Mucosa of rectum (tissue), 2 donors: ENCODE measurements at regions not wholly inside any gene's neighbourhood (a gene's known extent, or its start where the extent isn't known, plus 50 kb on each side); places are given as distances from the start of the nearest gene placed in this dataset.
"Not testable (repeated sequence)": the region's sequence is repeated elsewhere in the genome, so short reads cannot be mapped to it uniquely, and the experiment has no call there.

Source experiments
- H3K27ac ChIP-seq, 2 donors: one replicate each; pipeline ENCODE4 v1.7.0; 2013; ENCODE audit warnings: inconsistent platforms in 2 of 2, low read depth in 2 of 2, low read length in 2 of 2
- H3K27me3 ChIP-seq, 2 donors: one replicate each; pipeline ENCODE4 v1.7.0; 2013; ENCODE audit warnings: low read length in 2 of 2; ENCODE audit not compliant: control insufficient read depth in 2 of 2, insufficient read depth in 2 of 2
- H3K36me3 ChIP-seq, 2 donors: one replicate each; pipeline ENCODE4 v1.7.0; 2013; ENCODE audit warnings: low read length in 2 of 2; ENCODE audit not compliant: control insufficient read depth in 2 of 2, insufficient read depth in 2 of 2
- H3K4me1 ChIP-seq, 2 donors: one replicate each; pipeline ENCODE4 v1.7.0; 2013; ENCODE audit warnings: low read length in 2 of 2, mild to moderate bottlenecking in 1 of 2; ENCODE audit not compliant: control insufficient read depth in 2 of 2, insufficient read depth in 2 of 2
- H3K4me3 ChIP-seq, 2 donors: one replicate each; pipeline ENCODE4 v1.7.0; 2013; ENCODE audit warnings: low read length in 2 of 2
- H3K9ac ChIP-seq, 2 donors: one replicate each; pipeline ENCODE4 v1.7.0; 2013; ENCODE audit warnings: low read length in 2 of 2, low read depth in 1 of 2, mild to moderate bottlenecking in 1 of 2
- H3K9me3 ChIP-seq, 2 donors: one replicate each; pipeline ENCODE4 v1.7.0; 2013; ENCODE audit warnings: low read length in 2 of 2; ENCODE audit not compliant: control insufficient read depth in 2 of 2
- donor health status: healthy.
- donor health status: Normal muscosa, but diverticular disease.

GRCh38 chr2:87559001-87559400, 188.9 kb upstream of the PLGLB2 start:
- not testable (repeated sequence) for H3K9me3 ChIP-seq, H3K27me3 ChIP-seq, H3K4me3 ChIP-seq, H3K36me3 ChIP-seq, H3K4me1 ChIP-seq, H3K27ac ChIP-seq, H3K9ac ChIP-seq

GRCh38 chr2:87559735-87560134, 188.2 kb upstream of the PLGLB2 start:
- H3K4me3 ChIP-seq, H3K27me3 ChIP-seq, H3K36me3 ChIP-seq, H3K4me1 ChIP-seq, H3K9me3 ChIP-seq, H3K27ac ChIP-seq, H3K9ac ChIP-seq: not testable (repeated sequence)

DNA sequence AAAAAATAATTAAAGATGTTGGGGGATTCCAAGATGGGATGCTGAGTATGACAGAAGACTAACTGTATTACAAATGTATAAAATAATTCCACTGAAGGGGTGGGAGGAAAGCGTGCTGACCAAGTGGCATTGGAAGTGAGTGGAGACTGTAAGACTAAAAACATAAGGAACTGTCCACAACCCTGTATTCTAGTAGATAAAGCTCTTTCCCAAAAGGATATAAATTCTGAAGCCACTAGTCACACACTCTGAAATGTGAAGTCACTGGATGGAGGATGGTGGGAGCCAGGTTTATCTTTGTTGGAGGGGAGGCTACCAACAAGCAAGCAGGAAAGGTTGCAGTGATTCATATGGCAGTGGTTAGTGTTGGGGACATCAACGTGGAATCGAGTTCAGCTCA, 182.8 kb upstream of the PLGLB2 start:
- not testable (repeated sequence) for H3K9ac ChIP-seq, H3K27me3 ChIP-seq, H3K9me3 ChIP-seq, H3K4me1 ChIP-seq, H3K27ac ChIP-seq, H3K4me3 ChIP-seq, H3K36me3 ChIP-seq

DNA sequence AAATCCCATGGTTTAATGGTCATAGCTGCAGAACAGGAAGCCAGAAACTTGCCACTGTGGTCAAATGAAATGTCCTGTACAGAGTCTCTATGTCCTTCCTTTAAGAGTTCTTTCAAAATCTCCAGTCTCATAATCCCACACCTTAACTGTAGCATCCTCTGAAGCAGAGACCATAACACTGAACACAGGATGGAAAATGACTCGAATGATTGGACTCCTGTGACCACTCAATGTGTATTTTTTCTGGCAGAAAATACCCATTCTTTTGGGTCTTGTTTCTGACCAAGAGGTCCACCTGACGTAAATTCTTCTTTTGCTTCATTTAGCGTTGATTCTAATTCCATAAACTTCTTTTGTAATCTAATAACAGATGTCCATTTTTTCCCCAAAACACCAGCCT, 181.4 kb upstream of the PLGLB2 start:
- not testable (repeated sequence) for H3K9ac ChIP-seq, H3K27ac ChIP-seq, H3K4me1 ChIP-seq, H3K36me3 ChIP-seq, H3K9me3 ChIP-seq, H3K4me3 ChIP-seq, H3K27me3 ChIP-seq

GRCh38 chr2:87567093-87567492, 180.8 kb upstream of the PLGLB2 start:
- H3K27ac ChIP-seq, result not testable (repeated sequence)

GRCh38 chr2:87567912-87568311, 180.0 kb upstream of the PLGLB2 start:
- H3K27me3 ChIP-seq, H3K27ac ChIP-seq, H3K4me3 ChIP-seq, H3K9me3 ChIP-seq, H3K36me3 ChIP-seq, H3K9ac ChIP-seq, H3K4me1 ChIP-seq: not testable (repeated sequence)

More at GRCh38 chr2:87567093-87567492, 180.8 kb upstream of the PLGLB2 start:
- not testable (repeated sequence) for H3K4me1 ChIP-seq, H3K36me3 ChIP-seq, H3K9ac ChIP-seq, H3K27me3 ChIP-seq, H3K4me3 ChIP-seq, H3K9me3 ChIP-seq

- H3K9ac ChIP-seq, H3K27me3 ChIP-seq, H3K4me3 ChIP-seq, H3K9me3 ChIP-seq, H3K27ac ChIP-seq, H3K36me3 ChIP-seq, H3K4me1 ChIP-seq: not testable (repeated sequence)
Measured at GRCh38 chr2:87568554-87569278, 179.2 kb upstream of the PLGLB2 start.

GRCh38 chr2:87569689-87570397, 178.0 kb upstream of the PLGLB2 start:
- not testable (repeated sequence) for H3K9ac ChIP-seq

GRCh38 chr2:87571889-87572465, 175.9 kb upstream of the PLGLB2 start:
- not testable (repeated sequence) for H3K9me3 ChIP-seq, H3K4me3 ChIP-seq, H3K27me3 ChIP-seq

More at GRCh38 chr2:87569689-87570397, 178.0 kb upstream of the PLGLB2 start:
- H3K4me1 ChIP-seq, H3K4me3 ChIP-seq, H3K9me3 ChIP-seq, H3K36me3 ChIP-seq, H3K27ac ChIP-seq, H3K27me3 ChIP-seq: not testable (repeated sequence)

GRCh38 chr2:87572906-87573305, 175.0 kb upstream of the PLGLB2 start:
- H3K27ac ChIP-seq, result not testable (repeated sequence)

More at GRCh38 chr2:87571889-87572465, 175.9 kb upstream of the PLGLB2 start:
- not testable (repeated sequence) for H3K36me3 ChIP-seq, H3K27ac ChIP-seq, H3K9ac ChIP-seq, H3K4me1 ChIP-seq

More at GRCh38 chr2:87572906-87573305, 175.0 kb upstream of the PLGLB2 start:
- not testable (repeated sequence) for H3K36me3 ChIP-seq, H3K9me3 ChIP-seq, H3K9ac ChIP-seq, H3K4me3 ChIP-seq, H3K27me3 ChIP-seq, H3K4me1 ChIP-seq
